Epithelial cell of esophagus (primary cell): ENCODE measurements at regions not wholly inside any gene's neighbourhood (a gene's known extent, or its start where the extent isn't known, plus 50 kb on each side); places are given as distances from the start of the nearest gene placed in this dataset.

Experiments used
- DNase-seq: peaks from one replicate; pipeline ENCODE4 v3.0.0; 2010; ENCODE audit warnings: low read depth
- H3K4me3 ChIP-seq: 2 replicates; pipeline ENCODE4 v1.5.1; 2011; ENCODE audit warnings: mild to moderate bottlenecking, low read length, control low read depth
- TF ChIP-seq, protein P1 (sequence below): IDR thresholded peaks from 2 replicates; pipeline ENCODE4 v1.5.1; 2011; ENCODE audit warnings: low read depth, mild to moderate bottlenecking, low read length, control low read depth, inconsistent platforms; ENCODE audit not compliant: insufficient read depth; ENCODE audit errors: missing control alignments

DNA sequence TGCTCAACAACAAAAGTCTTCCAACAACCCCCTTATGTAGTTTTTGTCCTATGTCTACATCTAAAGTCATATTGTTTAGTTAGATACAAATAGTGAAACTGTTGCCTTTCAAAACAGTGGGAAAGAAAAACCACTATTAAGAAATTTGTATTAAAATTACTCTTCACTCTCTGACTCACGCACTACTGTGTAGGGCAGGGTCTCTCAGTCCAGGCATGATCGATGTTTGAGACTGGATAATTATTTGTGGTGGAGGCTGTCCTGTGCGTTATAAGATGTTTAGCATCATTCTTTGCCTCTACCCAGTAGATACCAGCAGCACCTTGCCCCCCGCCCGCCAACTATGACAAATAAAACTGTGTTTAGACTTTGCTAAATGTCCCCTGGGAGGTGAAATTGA is 369.4 kb upstream of the ZEB2 start:
- DNase-seq = no peak
- TF ChIP-seq, protein P1, sequence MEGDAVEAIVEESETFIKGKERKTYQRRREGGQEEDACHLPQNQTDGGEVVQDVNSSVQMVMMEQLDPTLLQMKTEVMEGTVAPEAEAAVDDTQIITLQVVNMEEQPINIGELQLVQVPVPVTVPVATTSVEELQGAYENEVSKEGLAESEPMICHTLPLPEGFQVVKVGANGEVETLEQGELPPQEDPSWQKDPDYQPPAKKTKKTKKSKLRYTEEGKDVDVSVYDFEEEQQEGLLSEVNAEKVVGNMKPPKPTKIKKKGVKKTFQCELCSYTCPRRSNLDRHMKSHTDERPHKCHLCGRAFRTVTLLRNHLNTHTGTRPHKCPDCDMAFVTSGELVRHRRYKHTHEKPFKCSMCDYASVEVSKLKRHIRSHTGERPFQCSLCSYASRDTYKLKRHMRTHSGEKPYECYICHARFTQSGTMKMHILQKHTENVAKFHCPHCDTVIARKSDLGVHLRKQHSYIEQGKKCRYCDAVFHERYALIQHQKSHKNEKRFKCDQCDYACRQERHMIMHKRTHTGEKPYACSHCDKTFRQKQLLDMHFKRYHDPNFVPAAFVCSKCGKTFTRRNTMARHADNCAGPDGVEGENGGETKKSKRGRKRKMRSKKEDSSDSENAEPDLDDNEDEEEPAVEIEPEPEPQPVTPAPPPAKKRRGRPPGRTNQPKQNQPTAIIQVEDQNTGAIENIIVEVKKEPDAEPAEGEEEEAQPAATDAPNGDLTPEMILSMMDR = no peak
- H3K4me3 ChIP-seq = no peak overlapping the region

DNA sequence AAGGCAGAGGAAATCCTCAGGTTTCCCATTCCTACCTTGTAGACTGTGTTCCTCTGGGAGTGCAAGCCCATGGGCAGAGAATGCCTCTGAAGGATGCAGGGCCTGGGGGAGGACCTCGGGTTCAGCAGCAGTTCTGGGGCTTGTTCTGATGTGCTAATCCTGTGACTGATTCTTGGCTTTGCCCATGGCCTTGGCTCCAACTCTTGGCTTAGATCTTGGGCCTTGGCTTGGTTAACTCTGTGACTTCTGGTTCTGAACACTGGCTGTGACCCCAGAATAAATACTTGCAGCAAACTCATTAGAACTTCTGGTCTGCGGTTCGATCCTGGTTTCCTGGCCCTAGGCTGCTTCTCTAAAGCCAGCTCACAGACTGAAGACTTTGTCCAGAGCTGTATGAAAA is 366.9 kb upstream of the ZEB2 start:
- TF ChIP-seq, protein P1 = no peak
- DNase-seq = no peak
- H3K4me3 ChIP-seq = no peak overlapping the region

DNA sequence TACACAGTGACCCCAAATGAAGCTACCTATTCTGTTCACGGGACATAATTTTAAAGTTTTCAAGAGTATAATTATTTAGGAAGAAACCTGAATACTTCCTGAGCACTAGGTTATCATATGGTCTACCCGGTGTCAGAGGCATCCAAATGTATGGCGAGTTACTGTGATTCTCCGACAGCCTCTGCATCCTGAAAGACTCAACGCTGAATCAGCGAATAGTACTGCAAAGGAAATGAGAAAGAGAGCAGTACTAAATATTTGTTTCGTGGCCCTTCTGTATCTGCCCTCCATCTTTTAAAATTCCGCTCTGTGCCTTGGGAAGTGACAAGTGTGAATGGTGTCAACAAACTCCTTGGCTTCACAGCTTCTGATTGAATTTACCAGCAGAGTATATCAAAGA is 358.0 kb upstream of the ZEB2 start:
- H3K4me3 ChIP-seq = no peak overlapping the region
- TF ChIP-seq, protein P1 = no peak

DNA sequence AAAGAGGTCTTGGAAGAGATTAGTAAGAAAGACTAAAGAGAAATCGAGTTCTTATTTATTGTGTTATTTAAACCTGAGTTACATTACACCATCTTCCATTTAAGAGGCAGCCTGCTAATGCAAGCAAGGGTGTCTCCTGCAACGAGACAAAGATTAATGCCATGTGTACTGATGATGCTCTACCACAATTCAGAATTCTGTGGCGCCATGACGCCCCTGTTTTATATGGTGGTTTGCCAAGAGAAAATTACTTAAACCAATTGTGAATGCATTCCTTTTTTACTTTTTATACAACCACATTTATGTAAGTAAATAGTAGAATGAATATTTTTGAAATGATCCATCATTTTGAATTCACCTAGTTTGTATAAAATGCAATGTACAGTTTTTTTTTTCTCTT is 356.1 kb upstream of the ZEB2 start:
- TF ChIP-seq, protein P1 = no peak
- no peak for DNase-seq
- H3K4me3 ChIP-seq = no peak overlapping the region

More for the DNA sequence above, 358.0 kb upstream of the ZEB2 start:
- no peak for DNase-seq

DNA sequence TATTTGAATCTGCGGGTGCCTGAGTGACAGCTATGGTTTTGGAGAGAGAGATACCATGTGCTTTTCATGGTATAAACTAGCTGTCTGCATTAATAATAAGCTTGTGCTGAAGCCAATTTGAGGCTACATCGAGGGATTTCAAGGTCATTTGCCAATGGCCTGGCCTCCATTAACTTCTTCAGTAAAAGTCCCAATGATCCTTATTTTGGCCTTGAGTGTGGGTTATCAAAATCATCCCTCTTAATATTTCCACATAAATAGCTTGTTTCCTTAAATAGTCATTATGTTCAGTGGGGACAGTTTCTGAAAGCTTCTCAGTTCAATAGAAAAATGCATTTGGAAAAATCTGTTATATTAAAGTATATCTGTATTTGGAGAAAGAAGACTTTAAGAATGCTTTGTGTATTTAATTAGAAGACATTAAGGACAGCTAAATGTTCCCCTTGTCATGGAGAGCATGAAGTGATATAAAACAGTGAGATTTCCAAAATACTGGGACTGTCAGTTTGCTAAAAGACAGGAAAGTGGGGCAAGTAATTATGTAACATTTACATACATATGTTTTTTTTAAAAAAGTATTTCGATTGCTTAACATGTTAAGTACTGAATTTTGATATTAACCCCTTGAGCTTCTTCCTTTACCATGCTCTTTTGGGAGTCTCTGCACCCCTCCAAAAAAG is 355.5 kb upstream of the ZEB2 start:
- no peak for DNase-seq
- TF ChIP-seq, protein P1 = no peak
- H3K4me3 ChIP-seq = no peak overlapping the region

DNA sequence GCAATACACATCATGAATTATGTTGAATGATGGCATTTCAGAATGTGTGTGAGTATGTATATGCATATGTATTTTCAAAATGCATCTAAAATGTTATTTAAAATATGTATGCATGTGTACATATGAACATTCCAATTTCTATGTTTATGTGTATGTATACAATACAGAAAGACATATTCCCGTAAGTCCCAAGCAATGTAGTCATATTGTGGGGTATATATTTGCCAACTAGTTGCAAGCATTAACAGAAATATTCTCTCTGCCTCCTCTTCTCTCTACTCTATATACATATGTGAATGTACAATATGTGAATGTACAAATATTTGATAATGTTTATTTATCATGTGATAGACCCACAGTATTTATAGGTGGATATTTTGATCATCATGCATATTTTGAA is 345.8 kb upstream of the ZEB2 start:
- TF ChIP-seq, protein P1 = no peak
- H3K4me3 ChIP-seq = no peak overlapping the region
- no peak for DNase-seq

DNA sequence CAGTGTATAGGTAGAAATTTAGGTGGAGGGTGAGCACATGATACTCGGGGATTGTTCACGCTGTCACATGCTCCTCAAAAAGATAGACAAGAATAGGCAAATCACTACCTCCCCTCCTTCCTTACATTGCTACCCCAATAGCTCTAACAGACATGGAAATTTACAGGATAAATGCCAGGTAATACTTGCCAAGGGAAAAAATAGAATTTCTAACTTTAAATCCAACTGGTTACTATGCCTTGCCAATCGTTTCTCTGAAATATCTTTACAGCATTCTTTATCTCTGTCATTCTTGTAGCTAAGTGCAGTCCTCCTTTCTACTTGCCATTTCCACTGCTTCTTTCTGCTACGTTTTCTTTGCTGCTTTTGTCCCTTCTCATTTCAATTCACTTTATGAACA is 339.8 kb upstream of the ZEB2 start:
- no peak overlapping the region for H3K4me3 ChIP-seq
- DNase-seq = no peak
- TF ChIP-seq, protein P1 = no peak
